ENCODE measurements at regions not wholly inside any gene's neighbourhood (a gene's known extent, or its start where the extent isn't known, plus 50 kb on each side); places are given as distances from the start of the nearest gene placed in this dataset.
"Not testable (repeated sequence)": the region's sequence is repeated elsewhere in the genome, so short reads cannot be mapped to it uniquely, and the experiment has no call there.

DNA sequence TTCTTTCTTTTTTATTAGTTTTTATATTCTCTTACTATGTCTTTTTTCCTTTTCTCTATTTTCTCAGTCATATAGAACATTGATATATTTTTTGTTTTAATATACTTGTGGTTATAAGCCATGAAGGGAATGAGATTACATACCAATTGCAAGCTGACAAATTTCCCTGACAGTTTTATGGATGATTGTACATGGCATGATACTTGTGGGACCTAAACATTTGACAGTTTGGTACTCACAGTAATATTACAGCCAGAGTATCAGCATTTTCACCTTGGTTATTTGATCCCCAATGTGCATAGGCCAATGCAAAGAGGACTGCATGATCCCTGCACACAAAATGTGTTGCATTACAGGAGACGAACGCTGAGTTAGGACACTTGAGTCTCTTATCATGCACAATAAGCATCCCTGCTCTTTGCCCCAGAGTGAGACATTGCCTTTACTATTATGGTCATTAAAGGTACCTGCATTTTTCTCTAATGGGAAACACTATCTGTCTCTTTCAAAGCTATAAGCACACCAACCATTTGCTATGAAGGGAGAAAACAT lies 713.4 kb upstream of the PCDH20 start:
- no peak for DNase-seq (ENCODE audit: low read depth, low spot score)

DNA sequence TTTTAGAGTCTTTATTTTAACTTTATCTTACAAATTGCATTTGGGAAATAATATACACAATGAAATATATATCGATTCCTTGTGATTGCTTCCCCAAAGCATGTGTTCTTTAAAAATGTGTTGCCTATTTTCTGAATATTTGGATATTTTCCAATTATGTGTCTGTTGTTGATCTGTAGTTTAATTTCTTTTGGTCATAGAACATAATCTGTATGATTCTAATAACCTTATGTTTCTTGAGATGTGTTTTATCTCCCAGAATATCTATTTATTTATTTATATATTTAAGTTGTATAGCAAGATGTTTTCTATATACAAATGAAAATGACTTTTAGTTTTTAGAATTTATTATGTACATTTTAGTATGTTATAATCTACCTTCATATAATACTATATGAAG lies 710.8 kb upstream of the PCDH20 start:
- no peak for DNase-seq (ENCODE audit: low read depth, low spot score)

DNA sequence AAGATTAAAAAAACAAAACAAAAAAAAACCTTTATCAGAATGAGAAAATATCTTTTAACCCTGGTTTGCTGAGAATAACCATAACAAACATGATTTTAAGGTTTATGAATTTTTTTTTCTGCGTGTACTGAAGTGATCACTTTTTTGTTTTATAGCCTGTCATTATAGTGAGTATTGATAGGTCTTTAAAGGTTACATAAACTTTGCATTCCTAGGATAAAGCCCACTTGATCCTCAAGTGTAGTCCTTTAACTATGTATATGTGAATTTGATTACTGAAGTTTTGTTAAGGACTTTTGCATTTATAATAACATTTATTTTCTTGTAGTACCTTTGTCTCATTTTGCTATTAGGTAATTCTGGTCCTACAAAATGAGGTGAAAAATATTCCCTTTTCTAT lies 709.8 kb upstream of the PCDH20 start:
- no peak for DNase-seq (ENCODE audit: low read depth, low spot score)

DNA sequence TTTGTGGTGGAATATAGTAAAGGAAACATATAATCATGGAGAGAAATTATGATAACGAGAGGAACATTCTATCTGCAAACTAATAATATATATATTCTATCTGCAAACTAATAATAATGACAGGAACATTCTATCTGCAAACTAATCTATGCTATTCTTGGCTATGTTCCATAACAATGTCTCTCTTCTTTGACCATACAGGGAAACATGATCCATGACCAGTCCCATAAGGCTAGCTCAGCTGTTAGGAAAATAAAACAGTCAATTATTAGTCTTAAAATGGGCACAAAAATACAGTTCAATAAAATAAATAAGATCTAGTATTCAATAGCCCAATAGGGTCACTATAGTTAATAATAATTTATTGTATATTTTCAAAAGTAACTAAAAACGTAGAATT lies 707.8 kb upstream of the PCDH20 start:
- DNase-seq (ENCODE audit: low read depth, low spot score), result no peak

DNA sequence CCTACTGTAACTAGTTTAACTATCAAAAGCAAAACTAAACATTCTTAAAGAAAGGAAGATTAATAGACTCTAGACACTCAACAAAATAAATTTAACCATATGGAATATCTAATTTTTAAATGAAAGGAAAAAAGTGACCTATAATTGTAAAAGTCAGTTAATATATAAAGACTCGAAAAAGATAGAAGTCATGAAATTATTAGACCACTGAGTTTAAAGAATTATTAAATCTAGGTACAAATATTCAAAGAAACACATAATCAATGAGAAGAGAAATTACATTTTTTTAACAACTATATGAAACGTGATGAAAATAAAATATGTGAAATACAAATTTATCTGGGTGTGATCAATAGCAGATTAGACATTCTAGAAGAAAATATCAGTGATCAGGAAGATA lies 706.8 kb upstream of the PCDH20 start:
- no peak for DNase-seq (ENCODE audit: low read depth, low spot score)

DNA sequence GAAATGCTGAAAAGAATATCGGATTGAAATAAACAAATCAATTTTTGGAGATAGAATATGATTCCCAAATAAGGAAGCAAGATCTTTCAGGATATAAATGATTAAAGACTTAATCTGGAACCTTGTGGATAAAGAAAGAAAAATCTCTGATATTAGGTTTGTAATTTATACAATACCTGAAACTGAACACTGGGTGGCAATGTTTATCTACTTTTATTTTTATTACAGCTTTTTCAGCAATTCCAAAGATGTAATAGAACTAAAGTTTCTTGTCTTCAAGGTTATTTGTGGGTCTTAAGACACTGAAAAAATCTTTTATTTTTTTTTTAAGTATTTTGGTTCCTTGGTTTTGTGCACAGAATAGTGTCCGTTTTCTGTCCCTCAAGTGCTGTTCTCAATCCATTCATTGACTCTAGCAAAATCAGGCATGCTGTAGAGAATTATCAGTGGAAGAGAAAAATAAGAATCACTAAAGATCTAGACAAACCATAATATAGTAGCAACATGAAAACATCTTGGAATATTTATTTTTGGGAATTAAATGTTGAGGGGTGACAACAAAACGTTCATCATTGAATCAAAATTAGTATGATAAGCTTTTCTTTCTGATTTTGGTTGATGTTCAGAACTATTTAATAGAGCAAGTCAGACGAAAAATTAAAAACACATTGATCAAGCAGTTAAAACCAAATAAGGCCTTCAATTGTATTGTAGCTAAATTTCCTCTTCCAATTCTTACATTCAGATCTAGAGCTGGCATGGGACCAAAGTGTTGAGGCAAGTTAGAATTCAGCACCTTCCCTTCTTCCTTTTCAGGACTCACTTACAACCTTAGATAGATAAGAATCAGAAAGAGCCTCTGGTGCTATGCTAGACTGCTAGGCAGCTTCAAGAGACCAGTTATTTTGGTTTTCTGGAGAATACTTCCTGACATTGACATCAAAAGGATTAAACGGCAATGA lies 704.4 kb upstream of the PCDH20 start:
- no peak for DNase-seq (ENCODE audit: low read depth, low spot score)

DNA sequence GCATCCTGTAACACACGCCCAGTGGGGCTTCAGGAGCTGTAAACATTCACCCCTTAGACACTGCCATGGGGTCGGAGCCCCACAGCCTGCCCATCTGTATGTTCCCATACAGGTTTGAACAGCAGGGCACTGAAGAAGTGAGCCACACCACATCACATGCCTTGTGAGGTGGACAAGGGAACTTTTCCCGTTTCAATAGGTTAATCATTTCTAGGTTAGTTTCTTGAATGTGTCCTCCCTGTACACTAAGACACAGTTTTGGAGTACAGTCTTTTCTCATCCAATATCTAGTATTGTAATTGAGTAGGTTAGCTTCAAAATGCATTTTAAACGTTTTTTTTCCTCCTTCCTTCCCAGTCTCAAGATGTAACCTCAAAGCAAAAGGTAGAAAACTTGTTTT lies 700.2 kb upstream of the PCDH20 start:
- no peak for DNase-seq (ENCODE audit: low read depth, low spot score)

DNA sequence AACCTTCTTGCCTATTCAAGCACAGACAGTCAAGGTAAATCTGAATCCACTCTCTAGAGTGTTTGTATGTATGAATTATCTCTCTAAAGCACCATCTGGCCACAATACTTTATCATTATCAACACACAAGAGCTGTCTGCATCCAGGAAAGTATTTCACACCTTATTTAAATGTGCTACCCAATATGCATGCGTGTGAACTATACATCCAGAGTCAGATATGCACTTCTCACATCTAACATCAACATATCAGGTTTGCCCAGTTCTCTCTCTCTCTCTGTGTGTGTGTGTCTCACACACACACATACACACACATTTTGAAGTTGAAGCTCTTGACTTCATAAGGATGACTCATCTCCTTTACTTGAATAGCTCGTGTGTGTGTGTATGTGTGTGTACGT lies 697.5 kb upstream of the PCDH20 start:
- DNase-seq (ENCODE audit: low read depth, low spot score), result no peak

DNA sequence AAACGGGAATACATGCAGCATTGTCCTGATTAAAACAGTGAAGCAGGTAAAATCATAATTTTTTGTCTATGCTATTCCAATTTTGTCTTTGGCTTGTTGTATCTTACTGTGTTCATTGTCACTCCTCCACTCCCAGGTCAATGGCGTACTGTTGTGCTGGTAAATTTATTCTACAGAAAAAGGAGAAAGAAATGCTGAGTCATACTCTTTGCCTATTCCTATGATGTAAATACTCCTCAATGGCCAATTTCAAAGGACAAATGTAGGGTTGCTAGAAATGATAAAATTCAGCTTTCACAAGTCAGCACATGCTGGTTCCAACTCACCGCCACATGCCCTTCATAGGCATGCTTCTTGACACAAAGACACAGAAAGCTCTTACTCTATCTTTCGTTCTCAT lies 694.4 kb upstream of the PCDH20 start:
- no peak for DNase-seq (ENCODE audit: low read depth, low spot score)

DNA sequence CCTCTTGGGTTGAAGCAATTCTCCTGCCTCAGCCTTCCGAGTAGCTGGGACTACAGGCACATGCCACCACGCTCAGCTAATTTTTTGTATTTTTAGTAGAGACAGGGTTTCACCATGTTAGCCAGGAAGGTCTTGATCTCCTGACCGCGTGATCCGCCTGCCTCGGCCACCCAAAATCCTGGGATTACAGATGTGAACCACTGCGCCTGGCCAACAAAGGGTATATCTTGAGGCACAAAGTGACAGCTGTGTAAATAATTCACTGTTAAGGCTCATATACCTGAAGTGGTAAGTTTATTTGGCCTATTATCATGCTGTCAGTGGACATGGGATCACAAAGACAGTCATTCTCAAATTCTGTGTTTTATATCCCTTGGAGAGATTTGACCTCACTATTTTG lies 688.5 kb upstream of the PCDH20 start:
- not testable (repeated sequence) for DNase-seq (ENCODE audit: low read depth, low spot score)

DNA sequence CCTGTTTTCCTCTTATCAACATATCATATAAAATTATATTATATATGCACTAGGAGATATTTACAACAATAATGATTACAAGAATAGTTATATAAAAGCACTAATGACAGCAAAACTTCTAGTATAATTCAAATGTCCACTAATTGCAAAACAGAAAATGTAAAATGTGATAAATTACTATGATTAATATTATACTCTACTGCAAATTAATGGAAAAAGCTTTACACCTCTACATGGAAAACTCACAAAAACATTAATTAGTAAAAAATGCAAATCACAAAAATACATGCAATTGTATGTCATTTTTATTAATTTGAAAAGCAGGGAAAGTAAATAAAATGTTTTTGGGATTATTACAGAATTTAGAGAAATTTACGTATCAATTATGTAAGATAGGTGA lies 681.0 kb upstream of the PCDH20 start:
- no peak for DNase-seq (ENCODE audit: low read depth, low spot score)

DNA sequence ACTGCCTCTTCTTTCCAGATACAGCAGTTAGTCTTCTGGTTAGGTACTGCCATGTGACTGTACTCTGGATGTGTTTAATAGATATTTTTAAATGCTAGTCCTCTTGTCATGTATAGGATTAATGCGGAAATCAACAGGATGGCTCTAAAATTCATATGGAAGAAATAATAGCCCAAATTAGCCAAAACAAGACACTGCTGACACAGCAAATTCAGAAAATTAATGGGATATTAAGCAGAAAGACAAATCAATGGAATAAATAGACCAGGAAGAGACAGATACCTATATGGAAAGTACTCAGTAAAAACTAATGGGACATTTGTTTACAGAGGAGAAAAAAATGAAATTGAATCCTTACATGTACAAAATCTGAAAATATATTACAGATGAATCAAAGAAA lies 679.3 kb upstream of the PCDH20 start:
- DNase-seq (ENCODE audit: low read depth, low spot score), result no peak

DNA sequence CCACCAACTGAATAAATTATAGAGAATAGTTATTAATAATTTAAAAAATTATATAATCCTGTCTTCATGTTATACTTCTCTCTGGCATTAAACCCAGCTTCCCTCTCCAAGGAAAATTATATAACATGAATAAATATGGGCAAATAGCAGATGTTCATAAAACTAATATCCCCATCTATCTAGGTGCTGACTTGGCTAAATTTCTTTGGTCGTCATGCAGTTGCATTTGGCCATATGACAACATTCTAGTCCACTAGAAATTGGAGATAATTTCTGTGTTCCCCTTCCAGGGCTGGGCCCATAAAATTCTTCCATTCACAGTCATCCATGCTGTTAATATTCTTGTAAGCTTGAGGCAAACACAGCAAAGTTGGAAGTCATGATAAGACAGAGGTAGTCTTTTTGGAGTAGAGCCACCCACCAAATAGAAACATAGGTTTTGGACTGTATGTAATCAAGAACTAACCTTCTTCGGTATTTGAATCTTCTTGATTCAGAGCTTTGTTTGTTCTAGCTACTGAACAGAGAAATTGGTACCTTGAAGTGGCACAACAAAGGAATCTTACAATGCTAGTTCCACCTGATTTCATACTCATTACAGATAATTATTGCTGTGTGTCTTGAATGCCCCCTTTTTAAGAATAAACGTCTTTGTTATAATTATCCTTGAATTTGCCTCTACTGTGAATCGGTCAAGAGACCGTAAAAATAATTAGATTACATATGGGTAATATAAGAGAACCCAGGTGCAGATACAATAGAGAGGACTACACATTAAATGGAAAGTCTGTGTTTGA lies 678.5 kb upstream of the PCDH20 start:
- DNase-seq (ENCODE audit: low read depth, low spot score), result no peak

DNA sequence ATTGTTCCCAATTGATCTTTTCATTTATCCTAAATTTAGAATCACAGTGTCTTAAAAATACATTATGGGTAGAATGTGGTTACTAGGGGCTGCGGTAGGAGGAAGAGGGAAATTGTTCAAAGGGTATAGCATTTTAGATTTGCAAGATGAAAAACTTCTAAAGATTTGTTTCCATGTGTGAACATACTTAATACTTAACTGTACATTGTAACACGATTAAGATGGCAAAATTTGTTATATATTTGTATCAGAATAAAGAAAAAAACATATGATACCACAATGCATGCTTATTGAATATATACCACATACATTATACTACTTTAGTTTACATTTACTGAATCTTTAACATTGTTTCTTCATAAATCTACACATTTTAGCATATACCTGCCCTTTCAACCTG lies 677.3 kb upstream of the PCDH20 start:
- no peak for DNase-seq (ENCODE audit: low read depth, low spot score)

DNA sequence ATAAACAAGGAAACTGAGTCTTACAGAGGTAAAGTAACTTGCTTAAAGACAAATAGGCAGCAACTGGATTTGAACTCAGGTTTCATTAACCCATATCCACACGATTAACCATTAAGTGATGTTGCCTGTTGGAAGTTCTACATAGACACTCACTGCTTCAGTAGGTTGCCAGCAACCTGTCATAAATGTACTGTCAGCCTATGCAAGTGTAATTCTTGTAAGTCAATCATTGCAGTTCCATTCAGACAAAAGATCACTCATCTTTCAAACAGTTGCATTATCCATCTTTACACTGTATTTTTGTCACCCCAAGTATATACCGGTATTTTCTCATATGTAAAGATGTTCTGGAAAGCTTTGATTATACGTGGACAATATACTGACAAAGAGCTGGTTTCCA lies 676.9 kb upstream of the PCDH20 start:
- DNase-seq (ENCODE audit: low read depth, low spot score), result no peak

DNA sequence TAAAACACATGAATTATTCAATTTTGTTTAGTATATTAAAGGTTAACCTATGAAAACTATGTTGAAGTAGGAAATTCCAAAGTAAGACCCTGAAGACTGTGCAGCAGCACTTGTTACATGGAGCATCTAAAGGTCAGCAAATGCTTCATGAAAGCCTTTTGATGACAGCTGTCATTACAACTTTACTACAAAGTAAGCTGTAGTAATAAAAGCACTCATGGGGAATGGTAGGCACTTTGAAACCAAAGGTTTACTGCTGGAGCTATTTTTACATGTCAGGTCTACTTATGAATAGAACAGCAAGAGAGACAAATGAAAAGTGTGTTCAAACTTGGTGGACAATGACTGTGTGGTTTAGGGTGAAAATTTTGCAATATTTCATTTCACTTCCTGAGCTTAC lies 672.5 kb upstream of the PCDH20 start:
- DNase-seq (ENCODE audit: low read depth, low spot score), result no peak

DNA sequence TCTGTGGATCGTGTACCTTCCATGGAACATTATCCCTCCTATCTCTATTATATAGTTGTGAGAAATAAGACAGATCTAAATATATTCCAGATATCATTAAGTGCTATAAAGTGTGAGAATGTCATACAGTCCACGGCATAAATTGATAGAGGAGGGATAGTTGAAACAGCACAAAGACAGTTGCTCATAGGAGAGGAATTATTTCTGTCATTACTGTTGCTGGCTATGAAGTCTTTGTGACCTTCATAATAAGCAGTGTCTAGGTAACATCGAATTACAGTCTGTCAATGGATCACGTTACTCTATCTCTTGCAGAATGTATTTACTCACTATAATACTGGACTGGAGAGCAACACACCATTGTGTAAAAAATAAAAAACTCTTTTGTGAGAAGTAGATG lies 671.5 kb upstream of the PCDH20 start:
- DNase-seq (ENCODE audit: low read depth, low spot score), result no peak

DNA sequence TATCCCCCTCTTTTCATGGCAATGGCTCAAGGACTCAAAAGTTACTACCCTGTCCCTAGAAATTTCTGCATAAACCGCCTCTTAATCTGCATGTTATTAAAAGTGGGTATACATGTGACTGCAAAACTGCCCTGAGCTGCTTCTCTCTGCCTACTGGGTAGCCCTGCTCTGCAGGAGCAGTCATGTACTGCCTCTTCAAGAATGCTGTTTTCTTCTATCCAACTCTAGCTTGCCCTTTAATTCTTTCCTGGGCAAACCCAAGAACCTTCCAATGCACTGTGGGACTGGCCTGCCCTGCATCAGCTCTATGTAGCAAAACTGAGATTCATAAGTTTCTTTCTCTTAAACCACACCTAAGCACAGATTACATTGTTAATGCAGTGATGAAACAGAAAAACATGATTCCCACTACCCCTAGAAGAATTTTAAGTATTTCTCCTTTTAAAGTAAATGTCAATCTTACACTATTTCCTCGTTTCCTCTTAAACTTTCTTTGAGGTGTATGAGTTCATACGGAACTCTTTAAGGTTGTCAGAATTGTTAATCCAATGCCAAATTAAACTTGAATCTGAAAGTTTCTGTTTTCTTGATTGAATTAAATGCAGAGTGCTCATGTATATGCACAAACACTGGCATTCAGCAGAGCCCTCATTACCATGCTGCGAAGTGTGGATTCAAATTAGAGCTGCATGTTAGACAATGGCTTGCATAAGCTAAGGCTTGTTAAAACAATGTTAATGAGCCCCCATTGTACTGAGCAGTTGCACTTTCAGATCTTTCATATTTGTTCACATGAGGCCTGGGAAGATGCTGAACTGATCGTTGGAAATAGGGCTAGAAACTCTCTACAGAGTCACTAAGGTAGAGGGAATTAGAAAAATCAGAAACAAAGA lies 669.9 kb upstream of the PCDH20 start:
- DNase-seq (ENCODE audit: low read depth, low spot score), result no peak

DNA sequence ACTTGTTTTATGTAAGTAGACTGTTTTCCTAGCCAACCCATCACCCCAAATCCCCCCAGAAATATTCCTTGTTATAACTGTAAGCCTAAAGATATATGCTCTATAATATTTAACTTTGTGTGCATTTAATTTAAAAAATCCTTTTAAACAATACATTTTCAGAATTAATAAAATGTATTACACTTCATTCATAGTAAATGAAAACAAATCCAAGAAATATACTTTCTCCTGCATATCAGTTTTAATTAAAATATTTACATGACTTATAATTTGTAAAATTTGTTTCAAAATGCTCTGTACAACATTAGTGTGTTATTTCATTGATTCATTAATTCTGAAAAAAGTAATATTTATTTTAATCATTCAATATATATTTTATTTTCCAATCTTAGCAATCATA lies 669.1 kb upstream of the PCDH20 start:
- no peak for DNase-seq (ENCODE audit: low read depth, low spot score)

DNA sequence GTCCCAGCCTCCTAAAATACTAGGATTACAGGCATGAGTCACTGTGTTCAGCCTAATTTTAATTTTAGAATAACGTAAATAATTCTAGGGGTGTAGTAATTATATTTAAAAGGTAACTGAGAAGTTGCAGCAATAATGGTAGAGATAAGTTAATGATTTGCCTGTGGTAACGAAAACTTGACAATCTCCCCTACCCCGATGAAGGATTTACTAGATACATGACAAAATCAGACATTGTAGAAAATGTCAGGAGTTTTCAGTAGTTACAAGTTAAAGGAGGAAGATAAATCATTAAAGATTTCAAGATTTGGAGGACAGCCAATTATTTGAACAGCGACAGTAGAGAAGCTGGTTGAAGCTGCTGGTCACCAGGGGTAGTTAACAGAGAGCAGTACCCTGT lies 652.2 kb upstream of the PCDH20 start:
- no peak for DNase-seq (ENCODE audit: low read depth, low spot score)

DNA sequence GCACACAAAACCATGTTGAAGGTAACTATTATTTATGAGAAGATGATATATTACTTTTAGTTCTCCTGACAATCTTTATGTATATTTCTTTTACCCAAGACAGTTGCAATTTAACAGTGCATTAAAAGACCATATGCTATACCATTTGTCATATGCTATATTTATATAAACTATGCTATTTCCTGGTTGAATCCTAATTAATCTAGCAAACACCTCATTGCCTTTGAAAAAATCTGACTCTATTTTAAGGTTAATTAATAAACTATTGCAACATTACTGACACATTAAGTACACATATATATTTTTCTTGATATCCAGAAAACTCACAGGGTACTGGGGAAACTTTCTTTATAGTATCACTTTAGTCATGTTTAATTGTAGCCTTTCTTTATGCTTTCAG lies 649.4 kb upstream of the PCDH20 start:
- no peak for DNase-seq (ENCODE audit: low read depth, low spot score)

DNA sequence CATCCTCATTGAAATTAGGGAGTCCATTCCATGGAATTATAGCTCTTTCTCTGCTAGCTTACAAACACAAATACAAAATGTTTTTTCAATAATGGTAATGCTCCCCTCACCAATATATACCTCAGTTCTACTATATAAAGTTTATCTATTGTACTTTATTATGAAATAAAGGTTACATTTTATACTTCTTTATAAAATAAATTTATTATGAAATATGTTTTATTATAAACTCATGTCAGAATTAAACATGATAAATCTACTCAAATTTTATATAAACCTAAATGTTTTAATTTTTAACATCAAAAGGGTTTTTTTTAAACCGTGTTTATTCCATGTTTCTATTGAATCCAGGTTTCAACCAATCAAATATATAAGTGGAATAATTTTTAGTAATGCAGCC lies 646.1 kb upstream of the PCDH20 start:
- DNase-seq (ENCODE audit: low read depth, low spot score), result no peak

All from brain pericyte (primary cell).